HCT116 (cell line): ENCODE measurements at regions not wholly inside any gene's neighbourhood (a gene's known extent, or its start where the extent isn't known, plus 50 kb on each side); places are given as distances from the start of the nearest gene placed in this dataset.

Source experiments
- CBX3 ChIP-seq: IDR thresholded peaks from 2 replicates; pipeline ENCODE4 v1.6.1; 2012; ENCODE audit warnings: low read depth
- YY1 ChIP-seq: IDR thresholded peaks from 2 replicates; pipeline ENCODE4 v1.6.1; 2011; ENCODE audit warnings: low read length, low read depth, moderate library complexity, mild to moderate bottlenecking; ENCODE audit not compliant: insufficient replicate concordance; ENCODE audit errors: extremely low read depth
- TF ChIP-seq, protein P1 (sequence below), 3 experiments: fragments of 200-600 bp in 1 of 3; sonication (generic) in 1 of 3; IDR thresholded peaks in 2 of 3; conservative IDR thresholded peaks in 1 of 3; 2 replicates each; pipeline ENCODE4 v1.5.1; 2012 to 2017; ENCODE audit warnings: low read depth in 2 of 3, low read length in 2 of 3, antibody characterized with exemption in 1 of 3, borderline replicate concordance in 1 of 3, control low read depth in 1 of 3, mild to moderate bottlenecking in 1 of 3, mixed read lengths in 1 of 3, mixed run types in 1 of 3, moderate library complexity in 1 of 3; ENCODE audit not compliant: insufficient read depth in 1 of 3

GRCh38 chr2:239765911-239766310 is 259.2 kb downstream of the NDUFA10 start:
- TF ChIP-seq, protein P1, sequence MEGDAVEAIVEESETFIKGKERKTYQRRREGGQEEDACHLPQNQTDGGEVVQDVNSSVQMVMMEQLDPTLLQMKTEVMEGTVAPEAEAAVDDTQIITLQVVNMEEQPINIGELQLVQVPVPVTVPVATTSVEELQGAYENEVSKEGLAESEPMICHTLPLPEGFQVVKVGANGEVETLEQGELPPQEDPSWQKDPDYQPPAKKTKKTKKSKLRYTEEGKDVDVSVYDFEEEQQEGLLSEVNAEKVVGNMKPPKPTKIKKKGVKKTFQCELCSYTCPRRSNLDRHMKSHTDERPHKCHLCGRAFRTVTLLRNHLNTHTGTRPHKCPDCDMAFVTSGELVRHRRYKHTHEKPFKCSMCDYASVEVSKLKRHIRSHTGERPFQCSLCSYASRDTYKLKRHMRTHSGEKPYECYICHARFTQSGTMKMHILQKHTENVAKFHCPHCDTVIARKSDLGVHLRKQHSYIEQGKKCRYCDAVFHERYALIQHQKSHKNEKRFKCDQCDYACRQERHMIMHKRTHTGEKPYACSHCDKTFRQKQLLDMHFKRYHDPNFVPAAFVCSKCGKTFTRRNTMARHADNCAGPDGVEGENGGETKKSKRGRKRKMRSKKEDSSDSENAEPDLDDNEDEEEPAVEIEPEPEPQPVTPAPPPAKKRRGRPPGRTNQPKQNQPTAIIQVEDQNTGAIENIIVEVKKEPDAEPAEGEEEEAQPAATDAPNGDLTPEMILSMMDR (IDR thresholded peaks at IDR 0.05 in 2 of 3, conservative IDR thresholded peaks at IDR 0.05 in 1 of 3; ENCODE audit: borderline replicate concordance in 1 of 3, insufficient read depth in 1 of 3, low read depth in 2 of 3, low read length in 2 of 3) = no peak
- TF ChIP-seq YY1 (no peak), CBX3 (no peak)
